C4-2B (cell line): ENCODE measurements at regions not wholly inside any gene's neighbourhood (a gene's known extent, or its start where the extent isn't known, plus 50 kb on each side); places are given as distances from the start of the nearest gene placed in this dataset.
"Not testable (repeated sequence)": the region's sequence is repeated elsewhere in the genome, so short reads cannot be mapped to it uniquely, and the experiment has no call there.

Source experiments
- H3K27ac ChIP-seq: fragments of 450-650 bp; 2 replicates; pipeline ENCODE4 v1.5.1; 2017
- CTCF ChIP-seq: fragments of 450-650 bp; conservative IDR thresholded peaks from 2 replicates; pipeline ENCODE4 v1.5.1; 2017; ENCODE audit warnings: mild to moderate bottlenecking
- ZFX ChIP-seq: fragments of 450-650 bp; IDR thresholded peaks from 2 replicates; pipeline ENCODE4 v1.6.1; 2017

GRCh38 chr6:140784573-140784972, 1348.2 kb upstream of the GJE1 start:
- TF ChIP-seq CTCF: no peak
- TF ChIP-seq ZFX: no peak
- H3K27ac ChIP-seq: no peak overlapping the region

- H3K27ac ChIP-seq: not testable (repeated sequence)
Measured at GRCh38 chr6:140783504-140783903, 1349.2 kb upstream of the GJE1 start.

DNA sequence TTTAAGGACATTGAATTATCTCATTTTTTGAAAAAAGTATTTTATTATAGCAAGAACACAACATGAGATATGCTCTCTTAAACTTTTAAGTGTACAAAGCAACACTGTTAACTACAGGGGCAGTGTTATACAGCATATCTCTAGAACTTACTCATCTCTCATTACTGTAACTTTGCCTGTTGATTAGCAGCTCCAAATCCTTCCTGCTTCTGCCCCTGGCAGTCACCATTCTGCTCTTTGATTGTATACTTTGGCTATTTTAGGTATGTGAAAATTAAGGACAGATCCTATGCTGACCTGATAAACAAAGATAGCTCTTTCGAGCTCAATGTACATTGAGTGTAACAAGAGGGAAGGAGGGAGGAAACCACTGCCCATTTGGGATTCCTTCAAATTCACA, 1349.8 kb upstream of the GJE1 start:
- TF ChIP-seq CTCF (no peak), ZFX (no peak)
- no peak overlapping the region for H3K27ac ChIP-seq

DNA sequence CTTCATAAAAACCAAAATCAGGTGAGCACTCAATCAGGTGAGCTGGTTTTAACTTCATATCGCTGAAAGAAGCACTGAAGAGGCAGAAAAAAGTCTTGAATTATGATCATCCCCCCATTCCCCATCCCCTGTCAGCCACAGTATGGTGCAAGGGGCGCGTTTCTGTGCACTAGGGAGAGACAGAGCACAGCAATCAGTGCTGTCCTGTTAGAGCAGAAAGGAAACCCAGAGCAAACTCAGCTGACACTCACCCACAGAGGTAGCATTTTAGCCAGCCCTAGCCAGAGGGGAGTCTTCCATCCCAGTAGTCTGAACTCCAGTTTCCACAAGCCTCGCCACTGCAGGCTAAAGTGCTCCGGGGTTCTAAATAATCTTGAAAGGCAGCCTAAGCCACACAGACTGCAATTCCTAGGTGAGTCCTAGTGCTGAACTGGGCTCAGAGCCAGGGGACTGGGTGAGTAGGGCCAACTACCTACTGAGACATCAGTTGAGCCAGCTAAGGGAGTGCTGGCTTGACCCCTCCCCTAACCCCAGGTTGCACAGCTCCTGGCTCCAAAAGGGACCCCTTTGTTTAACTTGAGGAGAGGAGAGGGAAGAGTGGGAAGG, 1352.6 kb upstream of the GJE1 start:
- H3K27ac ChIP-seq: no peak overlapping the region; the same call in 1 of the 2 replicates
- TF ChIP-seq CTCF (no peak), ZFX (no peak)

DNA sequence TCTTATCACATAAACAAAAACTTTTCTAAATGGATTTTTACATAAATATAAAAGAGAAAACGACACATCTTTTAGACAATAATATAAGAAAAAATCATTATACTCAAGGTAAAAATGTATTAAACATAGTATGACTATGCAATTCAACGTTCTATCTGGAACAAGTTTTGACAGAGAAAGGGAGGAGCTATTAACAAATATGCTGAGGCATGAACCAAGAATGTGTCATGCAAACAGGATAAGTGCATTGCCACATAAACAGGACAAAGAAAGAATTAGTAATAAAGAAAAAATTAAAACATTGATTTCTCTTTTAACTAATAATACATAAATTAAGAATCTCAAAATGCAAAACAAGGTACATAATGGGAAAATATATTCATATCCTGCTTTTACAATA, 1353.4 kb upstream of the GJE1 start:
- TF ChIP-seq CTCF (no peak), ZFX (no peak)
- no peak overlapping the region for H3K27ac ChIP-seq

- no peak overlapping the region for H3K27ac ChIP-seq
- TF ChIP-seq ZFX: no peak
- no peak for TF ChIP-seq CTCF
Measured at GRCh38 chr6:140777780-140778179, 1354.9 kb upstream of the GJE1 start.

DNA sequence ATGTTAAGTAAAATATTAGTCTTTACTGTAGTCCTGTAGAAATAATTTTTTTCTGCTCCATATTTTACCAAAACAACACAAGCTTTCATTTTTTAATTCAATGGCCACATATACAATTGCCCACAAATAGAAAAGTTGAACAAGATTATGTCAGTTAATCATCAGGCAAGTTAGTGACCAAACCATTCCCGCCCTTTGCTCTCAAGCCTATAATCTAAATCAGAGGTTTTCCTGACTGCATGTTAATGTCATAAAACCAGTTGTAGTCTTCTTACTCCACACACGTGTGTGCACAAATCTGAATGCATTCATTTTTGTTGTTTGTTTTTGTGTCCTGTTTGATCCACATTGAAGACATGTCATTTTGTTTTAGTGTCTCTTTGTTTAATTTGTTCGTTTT, 1357.7 kb upstream of the GJE1 start:
- TF ChIP-seq CTCF: no peak
- no peak for TF ChIP-seq ZFX
- H3K27ac ChIP-seq: no peak overlapping the region

- TF ChIP-seq CTCF (no peak), ZFX (no peak)
- H3K27ac ChIP-seq: no peak overlapping the region
Measured at GRCh38 chr6:140774080-140774505, 1358.6 kb upstream of the GJE1 start.
